Hematopoietic multipotent progenitor cell treated with erythropoietin and hydrocortisone succinate and interleukin-3 and kit ligand, for 17 days (in vitro differentiated cells): ENCODE measurements at regions not wholly inside any gene's neighbourhood (a gene's known extent, or its start where the extent isn't known, plus 50 kb on each side); places are given as distances from the start of the nearest gene placed in this dataset.

Experiments
- DNase-seq: peaks from one replicate; pipeline ENCODE4 v3.0.0-alpha.2; 2015; ENCODE audit warnings: low spot score

DNA sequence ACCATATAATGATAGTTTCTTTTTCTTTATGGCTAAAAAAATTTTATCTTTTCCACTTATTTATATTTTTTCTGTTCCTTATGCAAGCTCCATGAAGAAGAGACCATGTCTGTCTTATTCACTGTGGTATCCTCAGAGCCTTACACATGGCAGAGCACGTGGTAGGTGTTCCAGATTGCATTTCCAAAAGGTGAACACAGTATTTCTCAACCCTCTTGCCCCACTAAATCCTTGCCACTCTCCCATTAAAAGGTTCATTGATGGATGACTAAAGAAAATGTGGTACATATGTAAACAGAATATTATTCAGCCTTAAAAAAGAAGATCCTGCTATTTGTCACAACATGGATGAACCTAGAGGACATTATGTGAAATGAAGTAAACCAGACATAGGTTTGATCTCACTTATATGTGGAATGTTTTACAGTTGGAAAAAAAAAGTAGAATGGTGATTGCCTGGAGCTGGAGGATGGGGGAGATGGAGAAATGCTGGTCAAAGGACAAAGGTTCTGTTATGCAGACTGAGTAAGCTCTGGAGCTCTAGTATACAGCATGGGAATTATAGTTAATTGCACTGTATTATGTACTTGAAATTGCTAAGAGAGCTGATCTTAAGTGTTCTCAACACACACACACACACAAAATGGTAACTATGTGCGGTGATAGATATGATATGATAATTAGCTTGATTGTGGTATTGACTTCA lies 266.7 kb downstream of the CNTN3 start:
- no peak for DNase-seq

DNA sequence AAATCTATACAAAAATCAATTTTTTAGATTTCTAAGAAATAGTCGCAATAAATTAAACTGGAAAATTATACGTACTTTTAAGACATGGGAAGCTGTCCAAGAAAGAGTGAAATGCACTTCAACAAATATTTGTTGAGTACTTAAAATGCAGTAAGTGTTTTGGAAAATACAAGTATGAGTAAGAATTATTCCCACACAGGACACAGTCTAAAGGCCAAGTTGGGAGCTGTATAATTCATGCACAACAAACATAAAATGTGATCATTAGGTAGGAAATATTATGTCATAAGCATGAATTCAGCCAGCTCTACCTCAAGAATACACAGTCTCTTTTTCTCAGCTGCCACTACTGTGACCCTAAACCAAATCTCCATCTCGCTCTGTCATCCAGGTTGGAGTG lies 267.6 kb downstream of the CNTN3 start:
- no peak for DNase-seq

DNA sequence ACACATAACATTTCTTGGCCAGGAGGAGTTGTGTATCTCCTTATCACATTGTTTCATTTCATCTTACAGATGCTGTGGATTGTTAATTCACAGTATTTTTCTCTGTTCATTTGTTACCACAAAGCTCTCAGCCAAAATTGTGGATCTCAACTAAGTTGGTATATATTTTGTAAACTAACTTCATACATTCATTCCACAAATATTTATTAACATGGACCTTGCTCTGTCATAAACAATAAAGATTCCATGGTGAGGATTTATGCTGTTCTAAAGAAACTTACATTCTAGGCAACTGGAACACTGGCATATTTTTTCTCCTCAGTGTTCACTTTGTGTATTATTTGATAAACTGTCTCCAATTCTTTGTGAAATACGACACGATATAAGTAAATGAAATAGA lies 268.8 kb downstream of the CNTN3 start:
- DNase-seq, result no peak

DNA sequence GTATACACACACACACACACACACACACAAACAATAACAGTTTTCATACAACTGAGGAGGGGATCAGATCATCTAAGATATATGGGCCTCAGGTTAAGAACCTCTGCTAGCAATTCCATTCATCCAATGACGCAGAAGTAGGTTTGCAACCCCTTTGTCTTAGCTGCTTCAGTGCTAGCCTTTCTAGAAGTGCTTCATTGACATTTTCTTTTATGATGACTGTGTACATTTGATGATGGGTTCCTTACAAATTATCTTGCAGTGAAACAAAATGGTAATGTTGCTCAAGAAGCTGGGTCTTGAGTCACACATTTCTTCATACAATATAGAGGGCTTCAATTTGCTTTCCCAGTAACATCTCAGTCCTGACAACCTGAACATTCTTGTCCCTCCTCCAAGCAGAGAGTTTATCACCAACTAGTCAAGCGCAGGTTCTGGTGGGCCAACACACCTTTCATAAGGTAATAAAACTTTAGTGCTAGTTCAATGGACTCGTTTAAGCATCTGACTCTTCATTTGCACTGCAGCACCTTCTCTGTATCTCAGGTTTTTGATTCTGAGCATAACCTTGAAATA lies 269.5 kb downstream of the CNTN3 start:
- DNase-seq, result no peak

DNA sequence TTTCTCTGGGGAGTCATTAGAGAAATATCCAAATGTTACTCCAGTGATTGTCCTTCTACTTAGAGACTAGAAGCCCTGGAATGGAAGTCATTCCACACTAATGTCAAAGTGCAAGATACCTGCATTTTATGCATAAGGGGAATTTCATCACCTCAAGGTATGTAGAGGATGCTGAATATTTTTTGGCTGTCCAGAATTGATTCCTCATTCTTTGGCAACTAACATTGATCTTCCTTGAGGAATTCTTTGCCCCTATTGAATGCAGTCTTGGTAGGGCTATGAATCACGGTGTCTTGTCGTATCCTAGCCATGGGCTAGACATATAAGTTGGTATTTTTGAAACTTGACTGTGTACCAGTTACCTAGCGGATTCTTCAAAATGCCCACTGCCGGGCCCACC lies 271.1 kb downstream of the CNTN3 start:
- DNase-seq, result no peak

DNA sequence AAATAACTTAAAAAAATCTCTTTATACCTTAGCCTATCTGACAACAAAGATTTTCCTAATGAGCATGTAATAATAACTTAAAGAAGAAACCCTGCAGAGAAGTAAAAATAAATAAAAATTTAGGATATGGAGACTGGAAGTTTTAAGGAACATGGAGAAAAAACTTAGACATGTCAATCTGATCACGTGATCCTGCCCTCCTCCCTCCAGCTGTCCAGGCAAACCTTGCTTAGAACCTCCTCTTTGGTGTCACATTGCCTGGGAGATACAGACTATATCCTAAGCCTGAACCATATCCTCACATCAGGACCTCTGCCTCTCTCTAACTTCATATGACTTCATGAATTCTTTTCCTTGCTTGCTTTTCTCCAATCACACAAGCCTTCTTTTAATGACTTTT lies 275.5 kb downstream of the CNTN3 start:
- DNase-seq, result no peak

DNA sequence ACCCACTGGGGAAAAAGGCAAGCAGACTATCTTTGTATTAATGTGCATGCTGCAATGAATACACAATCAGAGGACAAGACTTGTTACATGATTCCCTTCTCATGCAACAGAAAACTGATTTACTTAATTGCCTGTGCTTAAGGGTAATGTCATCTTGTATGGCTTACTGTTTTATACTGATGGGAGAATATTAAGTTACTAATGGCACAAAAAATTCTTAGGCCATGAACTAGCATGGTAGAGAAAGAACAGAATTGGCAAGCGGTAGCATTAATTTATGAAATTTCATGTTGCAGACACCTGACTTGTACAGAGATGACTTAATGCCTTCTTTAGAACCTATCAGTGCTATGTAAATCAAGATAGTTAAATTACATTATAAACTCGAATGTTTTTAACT lies 282.3 kb downstream of the CNTN3 start:
- no peak for DNase-seq

DNA sequence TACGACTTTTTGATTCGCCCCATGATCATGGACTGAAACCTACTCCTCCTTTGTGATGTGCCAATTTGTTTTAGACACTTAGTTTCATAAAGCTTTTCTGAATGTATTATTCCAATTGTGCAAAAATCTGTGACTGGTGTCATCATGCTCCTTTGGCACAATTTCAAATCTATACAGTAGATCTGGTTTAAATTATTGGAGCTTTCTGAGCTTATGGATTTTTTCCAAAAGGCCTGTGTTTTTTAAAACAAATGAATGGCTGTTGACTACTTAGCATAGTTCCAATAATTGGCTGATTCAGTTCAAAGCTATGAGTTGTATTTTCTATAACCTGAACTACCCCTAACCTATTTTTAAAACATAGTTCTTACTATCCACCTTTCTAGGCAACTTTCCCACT lies 282.7 kb downstream of the CNTN3 start:
- no peak for DNase-seq

DNA sequence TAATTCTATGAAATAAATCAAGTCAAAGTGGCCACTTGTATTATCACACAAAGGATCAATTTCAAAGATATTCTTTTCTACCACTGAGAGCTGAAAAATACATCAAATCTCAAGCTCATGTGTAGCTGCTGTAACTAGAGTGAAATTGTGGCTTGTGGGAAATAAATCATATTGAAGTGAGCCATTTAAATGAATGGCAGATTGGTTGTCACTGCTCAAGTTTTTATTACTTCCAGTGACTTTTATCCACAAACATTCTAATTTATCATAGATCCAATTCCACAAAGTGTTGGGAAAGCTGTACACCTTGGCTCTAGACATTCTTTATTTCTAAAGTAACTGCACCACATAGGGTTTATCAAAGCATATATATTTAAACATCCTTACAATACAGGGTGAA lies 285.4 kb downstream of the CNTN3 start:
- no peak for DNase-seq

DNA sequence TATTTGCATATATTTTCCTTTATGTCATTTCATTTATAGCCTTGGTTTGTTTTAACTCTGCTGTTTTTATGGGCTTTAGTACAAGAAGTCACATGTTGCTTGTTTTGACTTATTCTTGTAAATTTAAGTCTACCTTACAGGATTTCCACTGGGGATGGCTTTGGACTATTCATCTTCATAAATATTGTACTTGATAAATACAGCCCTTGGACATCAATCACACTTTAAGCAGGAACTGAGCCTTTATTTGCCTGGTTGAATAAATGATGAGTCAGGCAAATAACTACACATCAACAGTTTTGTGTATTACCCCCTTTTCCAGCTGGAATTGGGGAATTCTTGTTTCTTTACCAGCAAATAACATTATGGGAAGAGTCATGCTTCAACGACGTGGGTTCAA lies 286.0 kb downstream of the CNTN3 start:
- no peak for DNase-seq

DNA sequence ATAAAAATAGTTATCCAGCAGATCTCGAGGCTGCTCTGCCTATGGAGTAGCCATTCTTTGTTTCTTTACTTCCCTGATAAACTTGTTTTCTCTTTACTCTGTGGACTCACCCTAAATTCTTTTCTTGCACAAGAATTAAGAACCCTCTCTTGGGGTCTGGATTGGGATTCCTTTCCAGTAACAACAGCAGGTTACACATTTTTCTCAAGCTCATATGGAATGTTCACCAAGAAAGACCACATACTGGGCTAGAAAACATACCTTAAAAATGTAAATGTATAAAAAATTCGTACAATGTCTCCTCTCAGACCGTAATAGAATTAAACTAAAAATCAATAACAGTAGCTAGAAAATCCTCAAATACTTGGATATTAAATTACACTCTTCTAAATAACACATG lies 299.2 kb downstream of the CNTN3 start:
- no peak for DNase-seq

DNA sequence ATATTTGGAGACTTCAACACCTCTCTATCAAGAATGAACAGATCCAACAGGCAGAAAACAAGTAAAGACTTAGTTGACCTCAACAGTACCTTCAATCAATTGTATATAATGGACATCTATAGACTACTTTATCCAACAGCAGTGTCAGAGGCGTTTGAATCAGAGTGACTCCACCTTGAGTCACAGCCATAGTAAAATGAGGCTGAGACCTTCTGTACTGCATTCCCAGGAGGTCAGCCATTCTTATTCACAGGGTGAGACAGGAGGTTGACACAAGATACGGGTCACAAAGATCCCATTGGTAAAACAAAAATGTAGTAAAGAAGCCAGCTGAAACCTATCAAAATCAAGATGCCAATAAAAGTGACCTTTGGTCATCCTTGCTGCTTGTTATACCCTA lies 299.8 kb downstream of the CNTN3 start:
- no peak for DNase-seq

DNA sequence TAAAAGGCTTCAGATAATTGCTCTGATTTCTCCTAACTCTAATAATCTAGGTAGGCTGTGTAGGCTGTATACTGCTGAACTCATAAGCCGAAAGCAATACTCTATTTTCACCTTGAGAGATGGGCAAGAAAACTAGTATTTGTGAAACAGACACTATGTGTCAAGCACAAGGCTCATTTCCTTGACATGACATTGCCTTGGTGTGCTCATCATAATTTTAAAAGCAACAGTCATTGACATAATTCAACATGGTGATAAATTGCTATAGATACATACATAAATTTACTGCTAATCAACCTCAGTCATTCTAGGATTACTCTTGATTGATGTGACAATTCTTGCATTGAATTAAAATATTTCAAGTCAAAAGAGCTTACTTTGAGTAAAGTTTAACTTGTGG lies 304.7 kb downstream of the CNTN3 start:
- DNase-seq, result no peak

DNA sequence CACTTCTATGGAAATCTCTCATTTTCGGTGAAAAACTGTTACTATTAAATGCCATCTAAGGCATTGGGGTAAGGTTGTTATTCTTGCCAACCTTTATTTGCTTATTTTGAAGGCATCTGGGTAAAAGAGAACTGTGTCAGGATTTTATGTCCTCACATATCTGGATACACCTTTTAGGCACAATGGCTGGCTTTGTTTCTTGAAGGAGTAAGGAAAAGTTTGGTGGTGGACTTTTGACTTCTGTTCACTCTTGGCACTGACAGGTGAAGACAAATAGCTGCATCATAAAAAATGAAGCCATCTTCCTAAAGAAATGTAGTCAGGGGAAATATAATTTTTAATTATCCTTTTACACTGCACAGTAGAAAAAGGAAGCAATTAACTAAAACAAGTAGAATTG lies 310.0 kb downstream of the CNTN3 start:
- DNase-seq, result no peak

DNA sequence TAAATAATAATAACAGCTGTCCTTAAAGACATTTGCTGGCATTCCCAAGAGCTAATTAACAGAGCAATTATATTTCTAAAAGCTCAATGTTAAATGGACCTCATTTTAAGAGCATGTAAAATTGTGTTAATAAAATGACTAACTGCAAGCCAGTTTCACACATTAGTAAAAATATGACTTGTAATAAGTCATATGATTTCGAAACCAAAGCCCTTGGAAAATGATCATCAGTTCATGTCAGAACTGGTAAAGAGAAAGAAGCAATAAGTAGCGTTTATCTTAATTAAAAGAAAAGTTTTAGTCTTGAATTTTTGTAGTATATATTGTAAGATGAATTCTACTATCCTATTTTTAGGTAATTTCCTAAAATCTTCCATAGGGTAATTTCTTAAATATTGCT lies 310.7 kb downstream of the CNTN3 start:
- no peak for DNase-seq

DNA sequence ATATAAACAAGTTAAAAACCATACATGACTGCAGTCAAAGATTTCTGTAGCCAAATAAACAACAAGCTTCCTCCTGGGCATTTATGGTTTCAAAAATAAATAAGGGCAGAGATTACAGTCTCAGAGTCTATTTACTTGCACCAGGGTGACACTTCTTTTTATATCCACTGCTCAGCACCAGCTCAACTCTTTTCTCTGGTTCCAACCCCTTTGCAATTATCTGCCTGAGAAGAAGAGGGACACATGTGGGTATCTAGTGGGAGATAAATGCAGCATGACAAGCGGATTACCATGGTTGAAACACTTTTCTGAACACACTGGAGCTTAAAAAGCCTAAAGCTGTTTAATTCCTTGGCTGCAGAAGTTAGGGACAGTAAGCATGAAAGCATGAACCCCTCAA lies 311.5 kb downstream of the CNTN3 start:
- no peak for DNase-seq

DNA sequence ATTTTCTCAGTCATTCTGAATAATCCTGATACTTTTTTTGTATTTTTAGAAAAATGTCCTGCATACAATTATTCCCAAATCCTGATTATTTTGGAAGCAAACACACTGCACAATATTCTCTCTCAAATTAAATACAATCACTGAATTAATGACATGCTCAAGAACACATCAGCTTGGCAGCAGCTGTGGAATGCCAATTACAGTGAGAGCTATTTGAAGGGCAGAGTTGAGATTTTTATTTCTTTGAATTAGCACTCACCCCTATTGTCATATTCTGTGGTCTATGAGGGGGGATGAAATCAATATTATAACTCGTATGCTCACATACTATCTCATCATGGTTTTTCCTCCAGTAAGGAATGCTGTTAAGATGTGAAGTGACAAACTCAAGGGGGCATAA lies 312.2 kb downstream of the CNTN3 start:
- no peak for DNase-seq

DNA sequence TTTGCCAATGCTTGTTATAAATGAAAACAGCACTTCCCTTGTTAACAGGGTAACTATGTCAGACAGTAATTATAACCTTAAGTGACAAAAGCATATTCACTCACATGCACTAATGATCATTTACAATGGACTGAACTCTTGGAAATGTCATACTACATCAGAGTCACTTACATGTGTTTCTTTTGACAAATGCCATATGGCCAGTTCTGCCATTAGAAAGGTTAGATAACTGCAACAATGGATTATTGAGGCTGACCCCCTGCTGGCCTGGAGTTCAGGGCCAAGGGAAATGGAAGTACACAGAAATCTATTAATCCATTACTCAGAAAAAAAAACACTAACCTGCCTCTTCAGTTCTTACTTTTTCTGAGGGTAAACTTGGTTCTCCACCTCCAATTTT lies 313.4 kb downstream of the CNTN3 start:
- no peak for DNase-seq

DNA sequence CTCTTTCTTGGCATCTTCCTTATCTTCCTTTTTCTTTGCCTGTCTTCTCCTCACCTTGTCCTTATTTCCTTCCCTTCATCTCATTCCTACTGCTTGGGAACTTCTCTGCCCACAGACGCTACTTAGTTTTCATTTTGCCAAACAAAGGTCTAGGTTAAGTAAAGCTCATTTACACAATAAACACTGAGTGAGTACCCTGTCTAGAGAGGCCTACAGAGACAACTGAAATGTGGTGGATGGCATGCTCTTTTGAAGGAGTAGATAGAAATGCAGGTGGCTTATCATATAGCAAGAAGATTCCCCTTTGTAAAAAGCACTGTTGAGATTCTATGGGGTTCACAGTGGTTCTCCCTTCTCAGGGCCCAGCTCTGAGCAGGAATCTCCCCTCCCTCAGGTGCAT lies 319.0 kb downstream of the CNTN3 start:
- DNase-seq, result no peak

DNA sequence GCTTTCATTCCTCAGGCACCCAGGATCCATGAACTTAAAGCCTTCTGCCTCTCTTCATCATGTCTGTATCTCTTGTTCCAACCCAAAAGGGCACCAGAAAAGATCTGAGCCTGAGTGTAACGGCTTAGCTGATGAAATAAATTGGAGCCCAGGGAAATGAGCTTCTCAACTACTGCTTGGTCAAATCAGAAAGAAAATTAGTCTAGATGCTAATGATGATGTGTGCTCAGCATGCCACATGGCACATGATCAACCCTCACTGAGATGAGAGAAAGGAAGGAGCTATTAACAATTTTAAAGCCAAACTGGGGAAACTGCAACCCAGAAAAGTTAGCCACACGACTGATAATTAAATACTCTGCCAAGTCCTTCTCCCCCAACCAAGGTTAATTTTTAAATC lies 325.7 kb downstream of the CNTN3 start:
- DNase-seq, result no peak

DNA sequence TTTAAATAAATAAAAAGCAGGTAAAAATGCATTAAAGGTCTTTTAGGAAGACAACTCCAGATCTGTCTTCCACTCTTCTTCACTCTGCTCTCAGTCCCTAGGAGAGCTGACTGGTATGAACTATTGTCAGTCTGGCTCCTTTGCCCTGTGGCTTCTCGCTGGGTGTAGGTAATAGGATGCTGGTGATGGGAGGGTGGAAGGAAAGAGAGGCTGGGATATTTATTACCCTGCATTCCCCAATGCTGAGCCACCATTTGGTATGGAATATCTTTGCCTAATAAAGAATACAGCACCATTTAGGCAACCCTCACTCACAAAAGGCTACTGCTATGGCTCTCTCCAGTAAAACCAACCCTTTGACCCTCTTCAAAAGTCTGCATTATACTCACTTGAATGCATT lies 326.9 kb downstream of the CNTN3 start:
- no peak for DNase-seq

DNA sequence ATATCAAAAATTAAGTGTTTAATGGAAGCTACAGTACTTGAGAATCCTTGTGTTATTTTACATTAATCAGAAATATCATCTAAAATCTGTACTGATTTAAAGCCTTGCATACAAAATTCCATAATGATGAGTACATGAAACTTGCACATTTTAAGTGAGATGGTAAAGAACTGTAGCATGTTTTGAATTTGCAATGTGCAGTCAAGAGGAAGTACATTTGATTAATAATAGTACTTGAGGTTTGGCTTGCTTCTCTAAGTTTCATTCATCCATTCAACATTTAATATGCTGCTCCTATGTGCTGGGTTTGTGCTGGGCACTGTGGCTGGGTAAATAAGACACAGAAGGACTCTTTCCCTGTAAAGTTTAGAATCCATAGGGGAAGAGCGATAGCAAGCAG lies 332.3 kb downstream of the CNTN3 start:
- DNase-seq, result no peak

DNA sequence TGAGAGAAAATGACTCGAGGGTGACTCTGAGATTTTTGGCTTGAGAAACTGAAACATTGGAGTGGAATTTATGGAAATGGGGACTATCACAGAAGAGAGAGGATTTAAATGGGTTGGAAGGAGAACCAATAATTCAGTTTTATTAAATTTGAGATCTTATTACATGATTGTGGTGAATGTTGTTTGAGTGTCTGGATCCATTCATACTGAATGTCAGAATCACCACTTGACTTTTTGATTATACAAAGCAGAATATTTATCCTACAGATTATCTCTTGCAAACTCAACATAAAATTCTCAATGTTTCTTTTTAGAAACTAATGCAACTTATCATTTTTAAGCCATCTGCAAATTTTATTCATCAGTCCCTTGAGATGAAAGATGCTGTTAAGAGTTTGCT lies 332.8 kb downstream of the CNTN3 start:
- no peak for DNase-seq
